HG02870 (cell line): ENCODE measurements at regions not wholly inside any gene's neighbourhood (a gene's known extent, or its start where the extent isn't known, plus 50 kb on each side); places are given as distances from the start of the nearest gene placed in this dataset.

ENCODE experiments used
- ATAC-seq: cut with Tn5 transposase; IDR thresholded peaks from one replicate; pipeline ENCODE4 v1.9.1; 2021; ENCODE audit warnings: mild to moderate bottlenecking, moderate library complexity; ENCODE audit not compliant: unreplicated experiment

- ATAC-seq, result no peak
These were observed 88.5 kb upstream of the NOCT start for GRCh38 chr4:138927072-138927471.

DNA sequence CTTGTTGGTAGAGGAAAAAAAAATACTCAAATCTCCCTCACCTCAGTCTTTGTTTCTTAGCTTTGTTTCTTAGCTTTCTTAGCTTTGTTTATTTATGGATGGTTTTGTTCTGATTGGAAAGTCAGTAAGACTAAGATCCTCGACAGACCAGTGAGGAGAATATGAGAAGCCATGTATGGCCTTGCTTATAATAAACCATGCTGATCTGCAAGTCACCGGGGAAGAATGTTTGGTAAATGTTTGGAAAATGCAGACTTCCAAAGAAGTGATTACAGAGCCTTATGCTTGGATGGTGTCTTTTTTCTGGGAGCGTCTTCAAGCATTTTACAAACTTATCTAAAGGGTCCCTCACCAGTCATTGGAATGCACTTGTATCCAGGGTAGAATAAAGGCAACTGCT, 90.1 kb upstream of the NOCT start:
- no peak for ATAC-seq

- peak; percentile 80 for ATAC-seq
These were observed 96.3 kb upstream of the NOCT start for GRCh38 chr4:138919094-138919936.

DNA sequence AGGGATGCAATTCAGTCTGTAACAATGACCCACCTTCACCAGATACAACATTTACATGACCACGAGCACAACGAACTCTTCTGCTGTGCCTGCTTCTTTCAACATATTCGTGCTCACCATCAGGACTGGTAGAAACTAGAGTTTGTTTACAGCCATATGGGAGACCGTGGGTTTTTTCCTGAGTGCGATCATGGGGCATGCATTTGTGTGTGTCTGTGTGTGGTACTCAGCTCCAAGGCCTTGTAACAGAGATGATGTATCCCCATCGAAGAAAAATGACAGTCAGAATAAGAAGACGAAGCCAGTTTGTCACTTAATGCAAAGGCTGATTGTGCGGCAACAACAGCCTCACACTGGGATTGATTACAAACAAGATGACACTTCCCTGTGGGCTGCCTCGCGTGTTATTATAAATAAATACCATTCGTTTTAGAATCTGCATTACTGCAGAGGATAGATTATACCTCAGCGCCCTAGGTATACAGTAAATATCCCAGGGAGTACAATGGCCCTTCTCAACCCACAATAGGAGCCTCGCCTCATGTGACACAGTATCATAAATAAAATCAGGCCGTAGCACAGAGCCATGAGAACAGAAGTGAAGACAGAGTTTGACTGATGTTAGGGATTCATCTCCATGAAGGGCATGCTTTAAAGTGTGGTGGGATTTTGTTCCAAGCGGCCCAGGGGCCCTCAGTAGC, 97.3 kb upstream of the NOCT start:
- no peak for ATAC-seq

- no peak for ATAC-seq
These were observed 98.8 kb upstream of the NOCT start for GRCh38 chr4:138916763-138917162.

- no peak for ATAC-seq
These were observed 99.8 kb upstream of the NOCT start for GRCh38 chr4:138915756-138916155.

DNA sequence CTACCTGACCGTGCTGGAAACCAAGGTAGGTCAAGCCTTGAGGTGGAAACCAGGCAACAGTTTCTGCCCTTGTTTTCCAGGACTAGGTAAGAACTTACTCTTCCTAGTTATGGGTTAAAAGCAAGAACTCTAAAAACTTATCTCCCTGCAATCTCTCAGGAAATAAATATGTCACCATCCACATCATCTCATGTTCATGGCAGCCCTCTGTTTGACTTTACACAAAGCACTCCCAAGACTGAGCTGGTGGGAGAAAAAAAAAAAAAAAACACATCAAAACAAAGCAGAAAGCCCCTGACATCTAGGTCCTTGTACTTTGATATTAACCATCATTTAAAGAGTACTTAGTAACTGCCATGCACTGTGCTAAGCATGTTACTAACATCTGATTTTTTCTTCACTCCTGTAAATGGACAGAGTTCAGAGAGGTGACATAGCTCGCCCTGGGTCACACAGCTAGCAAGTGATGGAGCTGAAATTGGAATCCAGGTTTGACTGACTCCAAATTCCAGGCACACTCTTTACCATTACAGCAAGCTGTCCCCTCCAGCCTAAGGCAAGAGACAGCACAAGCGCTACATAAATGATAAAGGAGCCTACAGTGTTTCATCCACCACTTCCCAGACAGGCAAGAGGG, 102.8 kb upstream of the NOCT start:
- ATAC-seq, result no peak

DNA sequence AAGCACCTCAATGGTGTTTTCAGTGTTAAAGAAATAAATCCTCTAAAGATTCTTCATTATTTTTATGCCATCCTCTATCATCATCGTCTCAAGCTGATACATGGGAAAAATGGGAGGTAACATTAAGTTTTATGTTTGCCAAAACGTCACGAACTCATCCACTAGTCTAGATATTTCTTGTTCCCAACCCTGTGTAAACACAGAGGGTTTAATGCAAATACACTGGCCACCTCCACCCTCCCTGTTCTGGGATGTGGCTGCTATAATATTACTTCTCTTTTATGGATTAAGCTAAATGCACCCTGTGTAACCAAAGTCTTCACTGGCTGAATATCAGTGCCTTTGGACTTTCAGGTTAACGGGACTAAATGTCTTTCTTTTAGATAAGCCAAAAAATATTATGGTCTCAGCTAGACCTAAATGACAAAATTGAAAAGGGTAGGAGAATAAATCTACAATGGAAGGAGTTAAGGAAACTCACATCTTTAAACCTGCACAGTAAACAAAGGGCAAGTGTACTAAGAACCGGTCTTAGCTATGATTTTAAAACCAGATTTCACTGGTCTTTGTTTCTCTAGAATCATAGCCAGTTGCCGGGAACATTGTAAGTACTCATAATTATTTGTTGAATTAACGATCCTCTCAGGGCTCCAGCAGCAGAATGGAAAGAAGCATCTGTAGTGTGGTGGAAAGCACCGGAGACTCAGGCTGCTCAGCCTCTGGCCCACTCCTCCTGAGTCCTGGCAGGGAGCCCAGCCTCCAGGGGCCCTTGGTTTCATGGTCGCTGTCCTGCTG, 103.5 kb upstream of the NOCT start:
- no peak for ATAC-seq

DNA sequence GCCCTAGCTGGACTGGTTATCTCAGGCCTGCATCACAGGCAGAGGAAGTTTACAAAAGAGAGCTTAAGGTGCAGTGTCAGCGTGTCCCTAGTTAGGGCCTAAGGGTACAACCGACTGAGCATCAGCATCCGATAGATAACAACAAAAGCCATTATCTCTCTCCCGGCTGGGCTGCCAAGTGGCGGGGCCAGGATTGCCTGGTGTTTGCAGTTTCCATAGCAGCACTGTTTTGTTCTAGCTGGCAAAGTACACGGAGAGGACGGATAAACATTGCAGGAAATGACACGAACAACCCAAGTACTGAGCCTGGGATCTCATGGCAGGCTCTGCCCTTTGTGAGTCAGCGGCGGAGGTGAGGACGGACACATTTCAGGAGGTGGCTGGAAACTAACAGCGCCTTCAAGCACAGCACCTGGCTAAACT, 104.7 kb upstream of the NOCT start:
- no peak for ATAC-seq

GRCh38 chr4:138910195-138910913, 105.2 kb upstream of the NOCT start:
- ATAC-seq, result no peak

- ATAC-seq, result no peak
These were observed 106.0 kb upstream of the NOCT start for GRCh38 chr4:138909587-138909986.

DNA sequence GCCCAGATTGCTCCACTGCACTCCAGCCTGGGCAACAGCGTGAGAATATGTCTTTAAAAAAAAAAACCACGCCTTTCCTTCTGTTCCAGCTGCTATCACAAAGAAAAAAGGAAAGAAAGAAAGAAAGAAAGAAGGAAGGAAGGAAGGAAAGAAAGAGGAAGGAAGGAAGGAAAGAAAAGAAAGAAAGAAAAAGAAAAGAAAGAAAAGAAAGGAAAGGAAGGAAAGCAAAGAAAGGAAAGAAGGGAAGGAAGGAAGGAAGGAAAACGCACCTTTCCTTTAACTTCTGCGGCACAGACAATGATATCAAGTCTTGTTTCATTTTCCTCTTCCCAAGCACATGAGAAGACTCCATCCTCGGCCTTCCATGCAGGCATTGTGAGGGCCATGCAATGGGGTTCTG, 107.4 kb upstream of the NOCT start:
- ATAC-seq, result no peak

DNA sequence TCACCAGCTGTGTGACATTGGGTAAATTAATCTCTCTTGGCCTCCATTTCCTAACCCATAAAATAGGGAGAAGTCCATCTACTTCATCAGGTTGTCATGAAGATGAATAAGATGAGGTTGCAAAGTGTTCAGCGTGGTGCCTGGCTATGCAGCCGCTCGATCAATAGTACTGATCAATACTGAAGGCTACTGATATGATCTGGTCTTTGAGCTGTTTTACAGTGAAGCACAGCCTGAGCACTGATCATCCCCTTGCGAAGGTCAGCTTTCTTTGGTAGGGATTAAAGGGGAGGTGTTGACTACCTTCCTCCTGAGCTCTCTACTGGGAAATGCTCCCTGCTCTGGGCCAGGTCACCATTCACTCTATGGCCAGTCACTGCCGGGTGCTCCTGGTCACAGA, 108.4 kb upstream of the NOCT start:
- no peak for ATAC-seq

DNA sequence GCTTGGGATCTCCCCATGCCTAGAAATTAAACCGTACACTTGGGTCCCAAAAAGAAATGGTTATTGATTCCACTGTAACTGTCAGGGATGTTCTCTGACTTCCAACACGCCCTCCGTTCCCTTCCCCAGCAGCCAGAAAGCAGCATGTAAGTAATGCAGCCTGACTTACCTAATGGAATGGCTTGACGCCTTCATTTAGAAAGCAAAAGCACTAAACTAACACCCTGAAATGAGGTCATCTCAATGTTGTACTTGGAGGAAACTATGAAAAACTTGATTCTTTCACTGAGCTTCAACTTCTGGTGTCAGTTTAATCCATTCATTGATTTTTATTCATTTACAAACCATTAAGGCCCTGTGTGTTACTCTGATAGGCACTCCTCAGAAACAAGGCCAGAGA, 110.8 kb upstream of the NOCT start:
- ATAC-seq, result no peak

- no peak for ATAC-seq
These were observed 112.4 kb upstream of the NOCT start for GRCh38 chr4:138903185-138903584.

DNA sequence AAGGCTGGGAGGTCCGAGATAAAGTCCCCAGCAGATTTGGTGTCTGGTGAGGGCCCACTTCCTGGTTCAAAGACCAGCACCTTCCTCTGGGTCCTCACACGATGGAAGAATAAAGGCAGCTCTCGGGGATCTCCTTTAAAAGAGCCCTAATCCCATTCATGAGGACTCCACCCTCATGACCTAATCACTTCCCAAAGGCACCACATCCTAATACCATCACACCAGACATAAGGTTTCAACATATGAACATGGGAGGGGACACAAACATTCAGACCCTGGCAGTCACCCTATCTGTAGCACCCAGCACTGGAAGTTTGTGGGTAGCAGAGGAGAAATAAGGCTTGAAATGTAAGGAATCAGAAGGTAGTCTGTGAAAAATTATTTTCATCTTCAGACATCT, 112.9 kb upstream of the NOCT start:
- no peak for ATAC-seq

DNA sequence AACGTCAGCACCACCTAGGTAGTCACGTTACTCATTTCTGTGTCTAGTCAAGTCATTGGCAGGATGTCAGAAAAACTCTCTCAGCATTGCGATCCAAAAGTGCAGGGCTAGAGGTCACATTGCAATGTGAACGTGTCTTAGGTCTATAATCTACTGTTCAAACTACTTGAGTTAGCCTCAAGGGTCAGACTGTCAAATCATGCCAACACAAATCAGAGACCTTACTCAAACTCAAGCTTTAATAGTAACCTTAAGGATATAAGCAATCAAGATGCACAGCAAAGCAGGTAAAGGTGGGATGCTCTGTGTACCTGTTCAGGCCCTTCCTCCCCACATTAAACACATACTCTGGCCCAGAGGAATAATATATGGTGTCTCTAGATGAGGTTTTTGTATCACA, 114.4 kb upstream of the NOCT start:
- ATAC-seq, result no peak

GRCh38 chr4:138899999-138900398, 115.6 kb upstream of the NOCT start:
- ATAC-seq, result no peak

DNA sequence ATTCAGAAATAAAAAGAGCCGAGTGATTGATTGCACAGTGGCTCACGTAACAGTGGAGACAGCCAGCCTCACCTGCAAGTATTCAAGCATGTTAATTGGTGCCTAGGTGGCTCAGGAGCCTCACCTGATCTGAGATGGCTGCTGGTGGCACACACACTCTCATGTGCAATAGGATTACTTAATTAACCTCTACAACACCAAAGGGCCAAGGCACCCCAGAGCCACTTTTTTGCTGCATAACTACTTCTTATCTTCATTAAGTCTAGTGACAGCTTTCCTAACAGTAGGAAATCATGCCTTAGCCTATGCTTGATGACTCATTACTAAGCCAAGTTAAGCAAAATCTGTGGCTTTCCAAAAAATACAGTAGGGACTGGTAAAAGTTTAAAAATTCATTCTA, 117.3 kb upstream of the NOCT start:
- no peak for ATAC-seq

- peak; percentile 43 for ATAC-seq
These were observed 117.8 kb upstream of the NOCT start for GRCh38 chr4:138897811-138898226.
